Right lobe of liver (tissue), 6 donors: ENCODE measurements at regions not wholly inside any gene's neighbourhood (a gene's known extent, or its start where the extent isn't known, plus 50 kb on each side); places are given as distances from the start of the nearest gene placed in this dataset.

ENCODE experiments used
- ATAC-seq, 4 donors: fragments of 200-7000 bp; cut with Tn5 transposase; one replicate each; pipeline ENCODE4 v1.9.1; 2020; ENCODE audit warnings: mild to moderate bottlenecking in 4 of 4, moderate library complexity in 4 of 4
- DNase-seq, 3 donors: peaks; one replicate each; pipeline ENCODE4 v3.0.0-alpha.2; 2020
- H3K27ac ChIP-seq, 3 donors: fragments of 200-600 bp; one replicate each; pipeline ENCODE4 v1.8.0; 2022
- H3K27me3 ChIP-seq, 2 donors: fragments of 200-600 bp; one replicate each; pipeline ENCODE4 v1.8.0; 2022
- H3K36me3 ChIP-seq, 4 donors: fragments of 200-600 bp; sonication (generic) in 1 of 4; one replicate each; pipeline versions ENCODE4 v1.5.1 to v1.8.0; 2017 to 2022; ENCODE audit warnings: control low read depth in 1 of 4
- H3K4me1 ChIP-seq, 4 donors: fragments of 200-600 bp; sonication (generic) in 1 of 4; one replicate each; pipeline versions ENCODE4 v1.5.1 to v1.8.0; 2017 to 2022; ENCODE audit warnings: control low read depth in 1 of 4
- H3K4me3 ChIP-seq, 3 donors: fragments of 200-600 bp; one replicate each; pipeline ENCODE4 v1.8.0; 2022
- H3K9me3 ChIP-seq, 4 donors: fragments of 200-600 bp; sonication (generic) in 1 of 4; one replicate each; pipeline versions ENCODE4 v1.5.1 to v1.8.0; 2017 to 2022; ENCODE audit warnings: control low read depth in 1 of 4
- POLR2A ChIP-seq: fragments of 450-650 bp; IDR thresholded peaks from one replicate; pipeline ENCODE4 v1.6.1; 2017; ENCODE audit warnings: antibody characterized with exemption, mild to moderate bottlenecking
- WGBS: methylation state at CpG from one replicate; pipeline ENCODE4 v1.1.6; 2018; ENCODE audit warnings: low coverage, low lambda C conversion rate; ENCODE audit not compliant: insufficient coverage; ENCODE audit errors: missing lambda C conversion rate; 5-methylcytosine and 5-hydroxymethylcytosine counted together
- intact Hi-C, 2 donors: fragments of 100-400 bp; cut with DNase I; formaldehyde crosslinking; loops; one replicate each; pipeline versions ENCODE4 v1.11.2 to v1.14.1; 2022
- TF ChIP-seq, protein P1 (sequence below), 4 donors: fragments of 200-600 bp in 3 of 4; fragments of 450-650 bp in 1 of 4; IDR thresholded peaks; one replicate each; pipeline versions ENCODE4 v1.5.1 to v1.8.0; 2016 to 2022; ENCODE audit warnings: antibody characterized with exemption in 4 of 4, mild to moderate bottlenecking in 2 of 4
- donor health status: DM: no; HTN: yes; CAD: no.
- donor health status: DM: no; HTN: no; CAD: no.
- donor health status: DM: no; HTN: no; CAD: no.
- donor health status: DM: no; HTN: yes; CAD: no.
- donor health status: DM: no; HTN: yes; CAD: no.

DNA sequence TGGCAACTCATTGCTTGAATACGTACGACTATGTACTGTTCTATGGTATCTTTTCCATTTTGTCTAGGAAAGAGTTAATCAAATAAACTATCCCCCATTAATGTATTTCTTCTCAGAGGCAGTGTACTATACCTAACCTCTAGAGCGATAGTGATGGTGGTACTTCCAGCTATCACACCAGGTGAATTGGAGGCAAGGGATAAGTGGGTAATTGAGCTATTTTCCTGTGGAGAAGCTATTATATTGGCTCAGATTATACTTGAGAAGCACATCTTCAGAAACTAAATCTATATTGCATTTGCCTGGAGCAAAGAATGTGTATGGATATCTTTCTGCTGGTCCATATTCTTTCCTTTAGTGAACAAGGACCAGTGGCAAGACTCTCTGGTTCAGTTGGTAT lies 430.7 kb upstream of the KHDRBS2 start:
- Histone ChIP-seq H3K4me3 (no peak overlapping the region), H3K4me1 (no peaks in the 10 kb centered on the region), H3K27me3 (no peaks in the 10 kb centered on the region), H3K36me3 (no peaks in the 10 kb centered on the region), H3K27ac (no peak overlapping the region), H3K9me3 (no peaks in the 10 kb centered on the region)
- intact Hi-C loops = no loop called here
- ATAC-seq (no peak), DNase-seq (no peak)
- WGBS = 61% methylated on average over 3 of the region's 3 CpGs
- no peak for TF ChIP-seq POLR2A
- TF ChIP-seq, protein P1, sequence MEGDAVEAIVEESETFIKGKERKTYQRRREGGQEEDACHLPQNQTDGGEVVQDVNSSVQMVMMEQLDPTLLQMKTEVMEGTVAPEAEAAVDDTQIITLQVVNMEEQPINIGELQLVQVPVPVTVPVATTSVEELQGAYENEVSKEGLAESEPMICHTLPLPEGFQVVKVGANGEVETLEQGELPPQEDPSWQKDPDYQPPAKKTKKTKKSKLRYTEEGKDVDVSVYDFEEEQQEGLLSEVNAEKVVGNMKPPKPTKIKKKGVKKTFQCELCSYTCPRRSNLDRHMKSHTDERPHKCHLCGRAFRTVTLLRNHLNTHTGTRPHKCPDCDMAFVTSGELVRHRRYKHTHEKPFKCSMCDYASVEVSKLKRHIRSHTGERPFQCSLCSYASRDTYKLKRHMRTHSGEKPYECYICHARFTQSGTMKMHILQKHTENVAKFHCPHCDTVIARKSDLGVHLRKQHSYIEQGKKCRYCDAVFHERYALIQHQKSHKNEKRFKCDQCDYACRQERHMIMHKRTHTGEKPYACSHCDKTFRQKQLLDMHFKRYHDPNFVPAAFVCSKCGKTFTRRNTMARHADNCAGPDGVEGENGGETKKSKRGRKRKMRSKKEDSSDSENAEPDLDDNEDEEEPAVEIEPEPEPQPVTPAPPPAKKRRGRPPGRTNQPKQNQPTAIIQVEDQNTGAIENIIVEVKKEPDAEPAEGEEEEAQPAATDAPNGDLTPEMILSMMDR (IDR thresholded peaks at IDR 0.05) = no peak

DNA sequence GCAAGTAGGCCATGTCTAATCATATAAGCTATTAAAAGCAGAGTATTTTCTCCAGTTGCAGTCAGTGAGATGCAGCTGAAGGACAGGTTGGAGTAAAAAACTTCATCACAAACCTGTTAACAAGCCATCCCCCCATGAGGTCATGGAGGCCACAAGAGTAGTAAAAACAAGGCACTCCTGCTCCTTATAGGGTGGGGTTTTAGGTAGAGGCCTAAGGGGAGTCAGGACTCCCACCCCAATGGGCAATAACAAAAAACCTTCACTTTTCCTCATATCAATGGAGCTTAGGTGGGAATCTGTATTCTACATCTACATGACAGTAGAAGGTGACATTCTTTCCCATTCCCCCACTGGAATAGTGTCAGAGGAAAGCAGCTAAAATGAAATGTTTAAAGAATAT lies 428.1 kb upstream of the KHDRBS2 start:
- TF ChIP-seq, protein P1 (IDR thresholded peaks at IDR 0.05) = no peak
- TF ChIP-seq POLR2A = no peak
- H3K4me3 ChIP-seq = no peak overlapping the region
- H3K4me1 ChIP-seq = no peaks in the 10 kb centered on the region
- no peak for ATAC-seq
- H3K9me3 ChIP-seq = no peaks in the 10 kb centered on the region
- no peaks in the 10 kb centered on the region for H3K27me3 ChIP-seq
- H3K36me3 ChIP-seq = no peaks in the 10 kb centered on the region
- intact Hi-C loops = no loop called here
- no peak overlapping the region for H3K27ac ChIP-seq
- DNase-seq = no peak

DNA sequence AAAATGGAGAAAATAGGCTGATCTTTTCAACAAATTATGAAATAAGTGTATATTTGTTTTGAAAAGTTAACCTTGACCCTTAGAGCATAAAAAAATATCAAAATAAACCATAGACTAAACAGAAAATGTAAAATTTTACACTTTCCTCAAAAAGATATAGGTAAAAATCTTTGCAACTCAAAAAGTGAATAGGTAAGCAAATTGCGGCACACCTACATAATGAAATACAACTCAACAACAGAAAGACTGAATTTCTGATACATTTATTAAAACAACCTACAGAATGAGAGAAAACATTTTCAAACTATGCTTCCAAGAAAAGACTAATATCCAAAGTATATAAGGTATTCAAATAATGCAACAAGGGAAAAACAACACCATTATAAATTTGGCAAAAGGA lies 425.7 kb upstream of the KHDRBS2 start:
- H3K27me3 ChIP-seq = no peaks in the 10 kb centered on the region
- TF ChIP-seq, protein P1 (IDR thresholded peaks at IDR 0.05) = no peak
- TF ChIP-seq POLR2A = no peak
- no peak overlapping the region for H3K27ac ChIP-seq
- ATAC-seq (no peak), DNase-seq (no peak)
- no peaks in the 10 kb centered on the region for H3K4me1 ChIP-seq
- intact Hi-C loops = no loop called here
- H3K9me3 ChIP-seq = no peaks in the 10 kb centered on the region
- 95% methylated on average over 1 of the region's 1 CpG for WGBS
- H3K36me3 ChIP-seq = no peaks in the 10 kb centered on the region
- no peak overlapping the region for H3K4me3 ChIP-seq

DNA sequence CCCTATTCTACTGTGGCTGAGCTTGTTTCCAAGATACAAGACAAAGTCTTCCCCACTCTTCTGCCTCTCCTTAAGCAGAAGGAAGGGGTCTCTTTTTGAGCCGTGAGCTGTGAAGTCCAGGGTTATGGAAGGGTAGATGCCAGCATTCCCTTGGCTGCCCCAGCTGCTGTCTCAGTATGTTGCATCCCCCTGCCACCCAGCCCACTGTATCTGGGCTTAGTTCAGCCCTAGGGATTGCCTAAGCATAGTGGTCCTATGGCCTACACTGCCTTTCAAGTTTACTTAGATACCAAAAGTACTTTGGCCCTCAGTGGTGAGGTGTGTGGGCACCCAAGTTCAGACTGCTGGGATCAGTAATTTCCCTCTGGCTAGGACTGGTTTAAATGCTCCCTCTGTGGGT lies 421.9 kb upstream of the KHDRBS2 start:
- intact Hi-C loops = no loop called here
- Histone ChIP-seq H3K36me3 (no peaks in the 10 kb centered on the region), H3K4me1 (no peaks in the 10 kb centered on the region), H3K4me3 (no peak overlapping the region), H3K9me3 (no peaks in the 10 kb centered on the region), H3K27ac (no peak overlapping the region), H3K27me3 (no peaks in the 10 kb centered on the region)
- TF ChIP-seq, protein P1 (IDR thresholded peaks at IDR 0.05) = no peak
- TF ChIP-seq POLR2A = no peak
- 67% methylated on average over 1 of the region's 1 CpG for WGBS
- DNase-seq (no peak), ATAC-seq (no peak)

DNA sequence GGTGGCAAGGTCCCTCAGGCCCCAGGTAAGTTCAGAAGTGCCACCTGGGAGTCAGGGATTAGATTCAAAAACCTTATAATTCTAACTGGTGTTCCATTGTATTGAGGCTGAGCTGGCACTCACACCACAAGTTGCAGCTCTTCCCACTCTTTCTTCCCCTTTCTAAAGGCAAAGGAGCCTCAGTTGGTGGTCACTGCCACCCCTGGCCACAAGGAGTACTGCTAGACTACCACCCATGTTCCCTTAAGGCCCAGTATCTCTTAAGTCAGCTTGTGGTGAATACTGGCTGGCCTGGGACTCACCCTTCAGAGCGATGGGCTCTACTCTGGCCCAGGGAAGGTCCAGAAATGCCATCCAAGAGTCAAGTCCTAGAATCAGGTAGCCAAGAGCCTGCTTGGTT lies 421.1 kb upstream of the KHDRBS2 start:
- ATAC-seq = no peak
- DNase-seq = no peak
- no peaks in the 10 kb centered on the region for H3K4me1 ChIP-seq
- WGBS = no CpG with 5 or more reads among the region's 1 CpG
- no peak overlapping the region for H3K27ac ChIP-seq
- intact Hi-C loops = no loop called here
- H3K9me3 ChIP-seq = no peaks in the 10 kb centered on the region
- H3K36me3 ChIP-seq = no peaks in the 10 kb centered on the region
- no peak overlapping the region for H3K4me3 ChIP-seq
- H3K27me3 ChIP-seq = no peaks in the 10 kb centered on the region
- no peak for TF ChIP-seq POLR2A
- TF ChIP-seq, protein P1 (IDR thresholded peaks at IDR 0.05) = no peak
